Pancreas (tissue), 10 donors: ENCODE measurements at regions not wholly inside any gene's neighbourhood (a gene's known extent, or its start where the extent isn't known, plus 50 kb on each side); places are given as distances from the start of the nearest gene placed in this dataset.

Source experiments
- ATAC-seq, 4 donors: fragments of 200-7000 bp; cut with Tn5 transposase; one replicate each; pipeline versions ENCODE4 v1.8.0 to v1.9.1; 2020; ENCODE audit warnings: mild to moderate bottlenecking in 4 of 4, moderate library complexity in 4 of 4
- DNase-seq, 6 donors: peaks; one replicate each; pipeline ENCODE4 v3.0.0-alpha.2; 2020
- FAIRE-seq: peaks from 2 replicates; lab custom pipeline; 2012; peaks lifted over from hg19 to GRCh38; lab: Jason Lieb, UNC
- H3K27ac ChIP-seq, 4 donors: fragments of 200-600 bp; sonication (generic); 1 replicate in 3 of 4; 2 replicates in 1 of 4; pipeline versions ENCODE4 v1.5.0 to v1.8.0; 2020
- H3K27me3 ChIP-seq, 4 donors: fragments of 200-600 bp; one replicate each; pipeline ENCODE4 v1.8.0; 2021
- H3K36me3 ChIP-seq, 3 donors: fragments of 200-600 bp; sonication (generic) in 1 of 3; one replicate each; pipeline versions ENCODE4 v1.5.0 to v1.8.0; 2020 to 2021
- H3K4me1 ChIP-seq, 3 donors: fragments of 200-600 bp; one replicate each; pipeline ENCODE4 v1.8.0; 2021
- H3K4me3 ChIP-seq, 4 donors: fragments of 200-600 bp; sonication (generic) in 2 of 4; one replicate each; pipeline versions ENCODE4 v1.5.0 to v1.8.0; 2020 to 2021
- H3K9me3 ChIP-seq, 4 donors: fragments of 200-600 bp; one replicate each; pipeline ENCODE4 v1.8.0; 2021
- WGBS, 2 donors: extraction: QIAGEN DNeasy Blood & Tissue Kit; methylation state at CpG; one replicate each; pipeline ENCODE4 v1.1.7; 2013; 5-methylcytosine and 5-hydroxymethylcytosine counted together
- intact Hi-C, 3 donors: fragments of 100-400 bp; cut with DNase I; formaldehyde crosslinking; loops; one replicate each; pipeline versions ENCODE4 v1.11.1 to v1.14.2; 2022
- TF ChIP-seq, protein P1 (sequence below), 4 donors: fragments of 200-600 bp; sonication (generic) in 3 of 4; IDR thresholded peaks; one replicate each; pipeline versions ENCODE4 v1.5.0 to v1.8.0; 2021; ENCODE audit warnings: antibody characterized with exemption in 4 of 4
- donor health status: healthy with polysubstance abuse.
- donor health status: DM: no; HTN: no; CAD: no; lungs with moderate emphysema.
- donor health status: DM: no; HTN: no; CAD: no.
- donor health status: control.
- donor health status: control.
- donor health status: Bipolar disorder and iron deficiency.
- donor health status: DM: yes; HTN: yes; CAD: no.
- donor health status: DM: no; HTN: no; CAD: no.
- donor health status: DM: no; HTN: no; CAD: no.
- donor health status: DM: yes; HTN: yes; CAD: no.

DNA sequence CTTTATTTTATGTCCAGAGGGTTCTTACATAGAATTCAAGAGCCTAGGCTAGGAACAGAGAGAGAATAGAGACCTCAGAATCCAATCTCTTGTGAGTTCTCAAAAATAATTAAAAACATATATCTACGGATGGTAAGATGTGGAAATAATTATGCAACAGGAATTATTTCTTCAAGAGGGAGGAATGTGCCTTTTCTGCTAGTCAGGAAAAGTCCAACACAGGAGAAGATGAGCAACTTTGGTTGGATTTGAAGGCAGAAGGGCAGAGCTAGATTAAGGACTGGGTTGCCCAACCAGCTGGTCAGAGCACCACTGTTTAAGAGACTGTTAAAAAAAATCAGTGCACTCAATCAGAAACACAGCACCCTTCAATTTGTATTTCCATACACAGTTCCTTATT is 365.5 kb downstream of the ETNK1 start:
- Histone ChIP-seq H3K9me3 (no peaks in the 10 kb centered on the region), H3K4me1 (no peaks in the 10 kb centered on the region), H3K27ac (no peak overlapping the region), H3K27me3 (no peaks in the 10 kb centered on the region), H3K4me3 (no peak overlapping the region), H3K36me3 (no peaks in the 10 kb centered on the region)
- intact Hi-C loops = no loop called here
- TF ChIP-seq, protein P1, sequence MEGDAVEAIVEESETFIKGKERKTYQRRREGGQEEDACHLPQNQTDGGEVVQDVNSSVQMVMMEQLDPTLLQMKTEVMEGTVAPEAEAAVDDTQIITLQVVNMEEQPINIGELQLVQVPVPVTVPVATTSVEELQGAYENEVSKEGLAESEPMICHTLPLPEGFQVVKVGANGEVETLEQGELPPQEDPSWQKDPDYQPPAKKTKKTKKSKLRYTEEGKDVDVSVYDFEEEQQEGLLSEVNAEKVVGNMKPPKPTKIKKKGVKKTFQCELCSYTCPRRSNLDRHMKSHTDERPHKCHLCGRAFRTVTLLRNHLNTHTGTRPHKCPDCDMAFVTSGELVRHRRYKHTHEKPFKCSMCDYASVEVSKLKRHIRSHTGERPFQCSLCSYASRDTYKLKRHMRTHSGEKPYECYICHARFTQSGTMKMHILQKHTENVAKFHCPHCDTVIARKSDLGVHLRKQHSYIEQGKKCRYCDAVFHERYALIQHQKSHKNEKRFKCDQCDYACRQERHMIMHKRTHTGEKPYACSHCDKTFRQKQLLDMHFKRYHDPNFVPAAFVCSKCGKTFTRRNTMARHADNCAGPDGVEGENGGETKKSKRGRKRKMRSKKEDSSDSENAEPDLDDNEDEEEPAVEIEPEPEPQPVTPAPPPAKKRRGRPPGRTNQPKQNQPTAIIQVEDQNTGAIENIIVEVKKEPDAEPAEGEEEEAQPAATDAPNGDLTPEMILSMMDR (IDR thresholded peaks at IDR 0.05) = no peak
- FAIRE-seq (no peak), ATAC-seq (no peak), DNase-seq (no peak)
- WGBS, 2 donors = 54 to 81% methylated on average over 1 of the region's 1 CpG

GRCh38 chr12:22991250-22991844 is 366.4 kb downstream of the ETNK1 start:
- no peak overlapping the region for H3K27ac ChIP-seq
- TF ChIP-seq, protein P1 (IDR thresholded peaks at IDR 0.05) = no peak
- no peaks in the 10 kb centered on the region for H3K9me3 ChIP-seq
- H3K27me3 ChIP-seq = no peaks in the 10 kb centered on the region
- H3K4me1 ChIP-seq = no peaks in the 10 kb centered on the region
- intact Hi-C loops = no loop called here
- FAIRE-seq (no peak), ATAC-seq (no peak), DNase-seq (no peak)
- H3K36me3 ChIP-seq = no peaks in the 10 kb centered on the region
- WGBS, 2 donors = 68 to 81% methylated on average over 3 of the region's 3 CpGs
- no peak overlapping the region for H3K4me3 ChIP-seq

- TF ChIP-seq, protein P1 (IDR thresholded peaks at IDR 0.05) = no peak
- no peak for FAIRE-seq
- intact Hi-C loops = no loop called here
- Histone ChIP-seq H3K4me3 (no peak overlapping the region), H3K27me3 (no peaks in the 10 kb centered on the region), H3K27ac (no peak overlapping the region), H3K36me3 (no peaks in the 10 kb centered on the region), H3K4me1 (no peaks in the 10 kb centered on the region), H3K9me3 (no peaks in the 10 kb centered on the region)
- ATAC-seq = no peak
- no peak for DNase-seq
- 42 to 45% methylated on average over 4 of the region's 4 CpGs for WGBS, 2 donors
Observed at GRCh38 chr12:22993609-22994315, 368.8 kb downstream of the ETNK1 start.

DNA sequence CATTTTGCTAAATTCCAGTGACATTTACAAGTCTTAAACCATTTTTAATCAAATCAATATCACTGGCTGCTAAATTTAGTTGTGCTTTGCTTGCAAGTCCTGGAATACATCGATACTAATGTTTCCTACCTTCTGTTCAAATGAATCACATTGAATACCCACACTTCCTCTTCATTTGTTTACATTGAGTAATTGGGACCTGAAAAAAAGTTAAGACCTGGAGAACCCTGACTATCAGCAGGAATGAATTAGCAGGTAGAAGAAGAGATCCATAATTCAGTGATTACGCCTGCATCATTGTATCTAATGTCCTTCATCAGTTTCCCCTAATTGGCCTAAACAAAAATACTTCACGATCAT is 369.3 kb downstream of the ETNK1 start:
- ATAC-seq (no peak), DNase-seq (no peak), FAIRE-seq (no peak)
- no peak overlapping the region for H3K27ac ChIP-seq
- WGBS, 2 donors = 60 to 65% methylated on average over 3 of the region's 3 CpGs
- intact Hi-C loops = no loop called here
- no peaks in the 10 kb centered on the region for H3K36me3 ChIP-seq
- no peaks in the 10 kb centered on the region for H3K4me1 ChIP-seq
- no peaks in the 10 kb centered on the region for H3K27me3 ChIP-seq
- H3K4me3 ChIP-seq = no peak overlapping the region
- TF ChIP-seq, protein P1 (IDR thresholded peaks at IDR 0.05) = no peak
- H3K9me3 ChIP-seq = no peaks in the 10 kb centered on the region

GRCh38 chr12:23001487-23001886 is 376.5 kb downstream of the ETNK1 start:
- no peaks in the 10 kb centered on the region for H3K36me3 ChIP-seq
- TF ChIP-seq, protein P1 (IDR thresholded peaks at IDR 0.05) = no peak
- no peaks in the 10 kb centered on the region for H3K9me3 ChIP-seq
- H3K27ac ChIP-seq = no peak overlapping the region
- H3K4me1 ChIP-seq = no peaks in the 10 kb centered on the region
- ATAC-seq = no peak
- no peaks in the 10 kb centered on the region for H3K27me3 ChIP-seq
- no peak overlapping the region for H3K4me3 ChIP-seq
- no peak for FAIRE-seq
- WGBS, 2 donors = 36 to 50% methylated on average over 3 of the region's 3 CpGs
- DNase-seq = no peak
- intact Hi-C loops = no loop called here
